Activated CD8-positive, alpha-beta T cell treated with anti-CD3 and anti-CD28 coated beads for 36 hours (primary cell): ENCODE measurements at regions not wholly inside any gene's neighbourhood (a gene's known extent, or its start where the extent isn't known, plus 50 kb on each side); places are given as distances from the start of the nearest gene placed in this dataset.
A peak's percentile ranks its signal among the peaks of the same experiment; 100 is the strongest.

Experiments used
- ATAC-seq: fragments of 200-7000 bp; cut with Tn5 transposase; one replicate; pipeline ENCODE4 v1.10.0; 2021; ENCODE audit warnings: mild to moderate bottlenecking, moderate library complexity
- CTCF ChIA-PET: fragments of 350-600 bp; sonication (Branson Sonifier 250); formaldehyde crosslinking; loops from one replicate; lab custom pipeline; 2021; ENCODE audit warnings: antibody characterized with exemption; lab: Charles Lee
- POLR2A ChIA-PET: fragments of 350-600 bp; sonication (Branson Sonifier 250); formaldehyde crosslinking; loops from one replicate; lab custom pipeline; 2021; ENCODE audit warnings: antibody characterized with exemption; lab: Charles Lee
- DNase-seq: peaks from one replicate; pipeline ENCODE4 v3.0.0-alpha.2; 2020
- H3K27ac Mint-ChIP-seq: one replicate; pipeline ENCODE4 v1.8.0; 2021; ENCODE audit warnings: mild to moderate bottlenecking, mixed read lengths
- H3K27me3 Mint-ChIP-seq: one replicate; pipeline ENCODE4 v1.8.0; 2021; ENCODE audit warnings: mixed read lengths
- H3K36me3 Mint-ChIP-seq: one replicate; pipeline ENCODE4 v1.8.0; 2021; ENCODE audit warnings: low read depth, mixed read lengths
- H3K4me1 Mint-ChIP-seq: one replicate; pipeline ENCODE4 v1.8.0; 2021; ENCODE audit warnings: low read depth, mixed read lengths
- H3K4me3 Mint-ChIP-seq: one replicate; pipeline ENCODE4 v1.8.0; 2021; ENCODE audit warnings: mild to moderate bottlenecking, moderate library complexity, mixed read lengths
- H3K9me3 Mint-ChIP-seq: one replicate; pipeline ENCODE4 v1.8.0; 2021; ENCODE audit warnings: mixed read lengths
- CTCF ChIP-seq: fragments of 200-600 bp; IDR thresholded peaks from one replicate; pipeline ENCODE4 v1.8.0; 2022; ENCODE audit warnings: antibody characterized with exemption, mild to moderate bottlenecking
- intact Hi-C: fragments of 100-400 bp; cut with micrococcal nuclease; formaldehyde crosslinking; loops from one replicate; pipeline ENCODE4 v1.10.0; 2022

DNA sequence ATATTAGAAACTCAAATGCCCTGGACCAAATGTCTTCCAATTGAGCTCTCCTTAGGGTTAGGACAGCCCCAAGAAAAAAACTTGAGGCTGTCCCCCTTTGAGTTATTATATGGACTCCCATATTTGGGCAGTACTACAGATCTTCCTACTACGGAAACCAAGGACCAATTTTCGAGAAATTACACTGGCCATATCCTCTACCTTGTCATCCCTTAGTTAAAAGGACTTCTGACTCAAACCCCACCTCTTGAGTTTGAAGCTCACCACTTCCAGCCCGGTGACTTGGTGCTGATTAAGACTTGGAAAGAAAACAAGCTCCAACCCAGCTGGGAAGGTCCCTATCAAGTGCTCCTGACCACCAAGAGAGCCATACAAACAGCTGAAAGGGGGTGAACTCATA lies 497.0 kb upstream of the GRAMD2B start:
- intact Hi-C loops, result no loop called here
- POLR2A ChIA-PET, result no interaction called here
- Mint-ChIP-seq H3K9me3 (peaks cover 5% of the 10 kb centered on the region), H3K36me3 (no peaks in the 10 kb centered on the region), H3K27ac (no peak overlapping the region), H3K4me3 (no peak overlapping the region), H3K4me1 (no peaks in the 10 kb centered on the region), H3K27me3 (no peaks in the 10 kb centered on the region)
- ATAC-seq (no peak), DNase-seq (no peak)
- CTCF ChIA-PET, result no interaction called here
- no peak for TF ChIP-seq CTCF

GRCh38 chr5:125928663-125929062 lies 494.5 kb upstream of the GRAMD2B start:
- H3K4me1 Mint-ChIP-seq, result no peaks in the 10 kb centered on the region
- POLR2A ChIA-PET, result no interaction called here
- ATAC-seq, result no peak

DNA sequence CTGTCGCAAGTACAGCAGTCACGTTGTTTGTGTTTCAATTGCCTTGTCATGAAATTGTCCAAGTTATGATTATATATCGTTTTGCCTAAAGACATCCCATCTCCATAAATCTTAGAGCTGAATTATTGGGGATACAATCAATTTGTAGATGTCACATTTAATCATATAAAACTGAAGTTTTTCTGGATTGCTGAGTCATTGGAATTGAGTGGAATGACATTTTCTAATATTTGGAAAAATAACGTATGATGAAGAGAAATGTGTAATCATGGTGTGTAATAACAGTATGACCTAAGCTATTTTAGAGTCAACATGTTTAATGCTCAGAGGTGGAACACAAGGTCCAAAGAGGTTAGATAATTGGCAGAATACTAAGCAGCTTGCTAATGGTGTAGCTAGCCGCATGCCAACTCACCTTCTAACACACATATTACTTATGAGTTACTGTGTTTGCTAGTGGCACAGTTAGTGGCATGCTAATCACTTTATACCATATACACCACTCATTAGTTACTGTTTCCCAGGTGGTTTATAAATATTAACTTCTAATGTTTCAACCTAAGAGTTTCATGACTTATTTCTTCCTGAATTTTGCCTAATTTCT lies 473.1 kb upstream of the GRAMD2B start:
- CTCF ChIA-PET, result no interaction called here
- Mint-ChIP-seq H3K9me3 (peaks cover 5% of the 10 kb centered on the region), H3K4me1 (no peaks in the 10 kb centered on the region)

More at GRCh38 chr5:125928663-125929062, 494.5 kb upstream of the GRAMD2B start:
- DNase-seq, result no peak
- CTCF ChIA-PET, result no interaction called here
- intact Hi-C loops, result no loop called here
- TF ChIP-seq CTCF, result no peak
- Mint-ChIP-seq H3K4me3 (no peak overlapping the region), H3K27me3 (no peaks in the 10 kb centered on the region), H3K36me3 (no peaks in the 10 kb centered on the region), H3K27ac (no peak overlapping the region), H3K9me3 (peaks cover 4% of the 10 kb centered on the region)

GRCh38 chr5:125961150-125961549 lies 462.1 kb upstream of the GRAMD2B start:
- ChIA-PET CTCF (no interaction called here), POLR2A (no interaction called here)
- no peaks in the 10 kb centered on the region for H3K27me3 Mint-ChIP-seq
- H3K36me3 Mint-ChIP-seq, result no peaks in the 10 kb centered on the region
- H3K9me3 Mint-ChIP-seq, result peaks cover 6% of the 10 kb centered on the region
- DNase-seq (peak; percentile 1), ATAC-seq (peak; percentile 45)
- no peak for TF ChIP-seq CTCF
- H3K4me3 Mint-ChIP-seq, result no peak overlapping the region
- no peak overlapping the region for H3K27ac Mint-ChIP-seq
- intact Hi-C loops, result no loop called here
- H3K4me1 Mint-ChIP-seq, result no peaks in the 10 kb centered on the region

More for the DNA sequence above, 473.1 kb upstream of the GRAMD2B start:
- TF ChIP-seq CTCF, result no peak
- ATAC-seq (no peak), DNase-seq (no peak)
- POLR2A ChIA-PET, result no interaction called here
- intact Hi-C loops, result no loop called here
- H3K4me3 Mint-ChIP-seq, result no peak overlapping the region
- no peak overlapping the region for H3K27ac Mint-ChIP-seq
- H3K27me3 Mint-ChIP-seq, result no peaks in the 10 kb centered on the region
- H3K36me3 Mint-ChIP-seq, result no peaks in the 10 kb centered on the region

- no peaks in the 10 kb centered on the region for H3K4me1 Mint-ChIP-seq
- no peaks in the 10 kb centered on the region for H3K27me3 Mint-ChIP-seq
- peaks cover 6% of the 10 kb centered on the region for H3K9me3 Mint-ChIP-seq
- no peaks in the 10 kb centered on the region for H3K36me3 Mint-ChIP-seq
- intact Hi-C loops, result no loop called here
- no peak for DNase-seq
- no peak overlapping the region for H3K4me3 Mint-ChIP-seq
- no peak for ATAC-seq
- ChIA-PET POLR2A (no interaction called here), CTCF (interaction anchor here (0.7 kb wide), 1 partner anchor 1144 kb away, joined by 3 read pairs; no protein-coding TSS in a partner anchor)
- no peak overlapping the region for H3K27ac Mint-ChIP-seq
- TF ChIP-seq CTCF, result no peak
Measured at GRCh38 chr5:125965577-125965976, 457.6 kb upstream of the GRAMD2B start.
